GM21367 (cell line): ENCODE measurements at regions not wholly inside any gene's neighbourhood (a gene's known extent, or its start where the extent isn't known, plus 50 kb on each side); places are given as distances from the start of the nearest gene placed in this dataset.

Experiments used
- ATAC-seq: cut with Tn5 transposase; IDR thresholded peaks from one replicate; pipeline ENCODE4 v1.9.1; 2021; ENCODE audit not compliant: unreplicated experiment

DNA sequence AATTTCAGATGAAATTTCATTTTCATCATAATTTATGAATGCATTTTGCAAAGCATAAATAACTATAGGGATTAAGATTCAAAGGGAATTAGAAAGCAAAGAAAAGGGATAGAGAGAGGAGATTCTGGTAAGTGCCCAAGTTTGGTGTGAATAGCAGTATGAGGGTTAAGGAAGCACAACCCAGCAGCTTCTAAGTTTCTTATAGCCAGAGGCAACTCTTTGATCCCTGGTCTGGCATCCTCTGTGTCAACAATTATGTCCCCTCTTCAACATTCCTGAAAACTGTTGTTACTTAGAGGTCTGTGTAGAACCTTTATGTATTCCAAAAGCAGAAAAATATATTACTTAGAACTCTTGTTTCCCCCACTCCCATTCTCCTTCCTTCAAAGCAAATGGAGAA is 171.6 kb upstream of the SATB2 start:
- no peak for ATAC-seq

DNA sequence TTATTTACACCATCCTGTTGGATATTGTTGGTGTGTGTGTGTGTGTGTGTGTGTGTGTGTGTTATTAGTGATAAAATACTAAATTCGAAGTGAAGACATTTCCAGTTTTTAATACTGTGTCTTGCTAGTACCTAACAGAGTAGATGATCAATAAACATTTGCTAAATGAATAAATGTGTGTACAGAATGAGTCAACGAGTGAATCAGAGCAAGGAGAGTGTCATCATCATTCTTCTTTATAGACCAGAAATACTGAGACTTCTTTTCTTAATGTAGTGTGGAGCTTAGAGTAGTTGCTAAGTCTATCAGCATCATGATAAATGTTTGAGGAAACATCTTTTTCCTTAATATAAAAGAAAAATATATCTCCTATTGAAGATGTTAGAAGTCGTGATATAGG is 169.7 kb upstream of the SATB2 start:
- no peak for ATAC-seq

DNA sequence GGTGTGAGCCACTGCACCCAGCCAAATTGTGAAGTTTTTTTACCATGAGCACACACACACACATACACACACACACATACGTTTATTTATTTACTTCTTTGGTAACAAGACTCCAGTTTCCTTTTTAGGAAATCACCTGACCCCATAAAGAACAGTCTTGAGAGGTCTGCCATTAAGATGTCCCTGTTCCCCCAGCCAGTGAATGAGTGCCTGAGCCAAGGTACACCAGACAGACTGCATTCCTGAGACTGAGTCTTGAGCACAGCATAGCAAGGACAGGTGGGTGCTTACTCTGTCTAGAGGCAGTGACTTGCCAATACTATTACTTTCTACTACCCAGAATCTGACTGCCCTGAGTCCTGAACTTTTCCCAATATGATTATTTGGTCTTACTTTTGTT is 167.2 kb upstream of the SATB2 start:
- ATAC-seq, result no peak

DNA sequence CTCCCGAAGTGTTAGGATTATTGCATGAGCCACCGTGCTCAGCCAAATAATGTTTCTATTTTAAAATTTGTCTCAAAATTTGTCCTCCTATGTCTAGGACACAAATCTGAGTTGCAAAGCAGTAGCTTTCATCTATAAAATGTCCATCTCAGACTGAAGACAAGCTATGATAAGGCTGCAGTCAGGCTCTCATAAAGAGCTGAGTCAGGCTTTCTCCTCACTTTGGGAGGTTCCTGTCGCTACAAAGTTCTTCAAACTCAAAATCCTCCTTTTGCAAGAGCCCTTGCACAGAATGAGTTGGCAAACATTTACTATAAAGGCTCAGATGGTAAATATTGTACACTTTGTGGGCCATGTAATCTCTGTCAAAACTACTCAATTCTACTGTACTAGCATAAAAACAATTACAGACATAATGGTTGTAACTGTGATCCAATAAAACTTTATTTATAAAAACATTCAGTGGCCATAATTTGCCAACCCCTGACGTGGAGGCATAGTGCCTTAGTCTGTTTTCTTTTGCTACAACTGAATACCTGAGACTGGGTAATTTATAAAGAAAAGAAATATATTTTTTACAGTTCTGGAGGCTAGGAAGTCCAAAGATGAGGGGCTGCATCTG is 154.9 kb upstream of the SATB2 start:
- ATAC-seq, result no peak

DNA sequence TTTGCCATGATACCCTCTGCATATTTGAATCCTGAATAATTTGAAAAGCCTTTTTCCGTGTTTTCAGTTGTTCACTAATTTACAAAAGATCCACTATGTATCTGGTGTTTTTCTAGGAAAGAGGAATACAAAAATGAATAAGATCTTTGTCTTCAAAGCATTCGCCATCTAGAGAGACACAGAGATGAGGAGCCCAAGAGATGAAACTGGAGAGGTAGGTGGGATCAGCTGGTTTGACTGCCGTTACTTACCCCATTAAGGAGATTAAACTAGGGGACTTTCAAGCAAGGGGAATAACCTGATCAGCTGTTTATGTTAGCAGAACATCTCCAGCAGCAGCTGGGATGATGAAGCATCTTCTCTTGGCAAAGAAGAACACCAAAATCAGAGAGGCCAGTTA is 150.2 kb upstream of the SATB2 start:
- ATAC-seq, result no peak

DNA sequence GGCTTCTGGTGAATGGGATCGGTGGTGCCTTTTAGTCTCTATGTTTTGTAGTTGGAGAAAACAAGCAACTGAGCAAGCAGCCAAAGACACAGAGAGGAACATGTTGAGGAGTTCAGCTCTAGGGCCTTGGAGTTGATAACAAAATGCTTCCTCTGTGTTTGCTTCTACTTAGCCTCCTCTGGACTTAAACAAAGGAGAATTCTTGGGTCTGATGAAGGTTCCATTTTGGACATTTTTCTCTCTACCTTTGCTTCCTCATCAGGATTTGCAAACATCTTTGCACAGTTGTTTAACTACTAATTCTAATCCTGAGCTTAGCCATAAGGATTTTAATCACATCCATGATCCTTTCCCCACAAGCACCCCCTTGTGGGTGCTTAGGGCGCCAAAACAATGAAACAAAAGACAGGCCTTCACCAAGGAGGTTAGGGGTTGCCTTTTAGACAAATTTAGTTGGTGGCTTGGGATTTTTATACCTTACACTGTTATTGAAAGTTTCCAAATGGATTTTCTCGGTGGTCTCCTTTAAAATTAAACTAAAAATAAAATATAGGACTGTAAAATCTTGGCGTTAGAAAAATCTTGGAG is 148.5 kb upstream of the SATB2 start:
- ATAC-seq, result no peak

DNA sequence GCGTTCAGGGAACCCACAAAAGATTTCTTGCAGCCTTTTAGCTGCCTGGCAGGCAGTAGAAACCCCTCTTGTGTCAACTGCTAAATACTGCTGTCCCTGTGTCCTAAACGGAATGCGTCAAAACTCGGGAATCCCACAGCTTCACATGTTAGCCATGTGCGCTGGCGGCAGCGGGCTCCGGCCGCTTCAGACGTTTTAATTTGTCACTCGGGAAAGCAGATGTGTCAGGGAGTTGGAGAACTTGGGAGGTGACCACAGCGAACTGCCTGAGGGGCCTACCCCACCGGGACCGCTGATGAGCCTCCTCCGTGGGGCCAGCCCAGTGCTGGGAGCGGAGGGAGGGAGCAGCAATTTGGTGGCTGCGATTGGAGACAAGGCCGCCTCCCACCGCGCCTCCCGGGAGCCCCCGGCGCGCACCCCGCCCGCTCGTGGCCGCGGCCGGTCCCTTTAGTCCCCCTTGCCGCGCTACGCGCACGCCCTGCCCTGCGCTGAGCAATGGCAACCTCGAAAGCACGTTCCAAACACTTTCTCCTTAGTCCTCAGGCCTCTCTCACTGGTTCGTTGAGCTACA is 146.1 kb upstream of the SATB2 start:
- ATAC-seq, result no peak

DNA sequence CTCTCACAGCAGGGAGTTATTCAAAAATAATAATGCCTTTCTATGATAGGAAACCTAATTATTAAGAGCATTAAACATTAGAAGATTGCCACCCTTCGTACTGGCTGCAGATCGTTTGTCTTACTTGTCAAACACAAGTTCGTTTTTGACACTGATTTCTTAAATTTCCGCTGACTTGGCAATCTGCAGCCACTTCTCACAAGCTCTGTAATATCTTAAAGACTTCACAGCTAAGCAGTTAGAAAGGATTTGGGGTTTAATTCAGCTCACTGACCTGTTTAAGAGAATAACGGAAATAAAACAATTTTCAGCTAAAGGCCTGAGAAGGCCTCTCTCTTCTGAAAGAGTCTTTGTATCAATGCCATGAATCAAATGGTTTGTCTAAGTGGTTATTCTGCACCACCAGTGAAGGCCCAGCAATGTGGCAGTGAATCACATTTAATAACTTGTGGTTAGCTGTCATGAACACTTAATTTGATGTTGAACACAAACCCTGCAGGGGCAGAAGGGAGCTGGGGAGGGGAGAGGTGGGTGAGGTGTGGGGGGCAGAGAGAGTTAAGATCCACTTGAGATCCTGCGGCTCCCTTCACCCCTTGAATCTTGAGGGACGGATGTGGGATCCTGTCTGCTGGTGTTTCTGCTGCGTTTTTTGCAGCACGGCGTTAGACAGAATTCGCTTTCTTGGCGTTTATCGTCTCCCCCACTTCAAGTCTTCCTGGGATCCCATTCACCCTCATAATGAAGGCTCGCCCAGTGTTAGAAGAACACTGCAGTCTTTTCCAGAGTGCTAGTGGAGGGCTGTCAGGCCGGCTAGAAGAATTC is 145.4 kb upstream of the SATB2 start:
- no peak for ATAC-seq

DNA sequence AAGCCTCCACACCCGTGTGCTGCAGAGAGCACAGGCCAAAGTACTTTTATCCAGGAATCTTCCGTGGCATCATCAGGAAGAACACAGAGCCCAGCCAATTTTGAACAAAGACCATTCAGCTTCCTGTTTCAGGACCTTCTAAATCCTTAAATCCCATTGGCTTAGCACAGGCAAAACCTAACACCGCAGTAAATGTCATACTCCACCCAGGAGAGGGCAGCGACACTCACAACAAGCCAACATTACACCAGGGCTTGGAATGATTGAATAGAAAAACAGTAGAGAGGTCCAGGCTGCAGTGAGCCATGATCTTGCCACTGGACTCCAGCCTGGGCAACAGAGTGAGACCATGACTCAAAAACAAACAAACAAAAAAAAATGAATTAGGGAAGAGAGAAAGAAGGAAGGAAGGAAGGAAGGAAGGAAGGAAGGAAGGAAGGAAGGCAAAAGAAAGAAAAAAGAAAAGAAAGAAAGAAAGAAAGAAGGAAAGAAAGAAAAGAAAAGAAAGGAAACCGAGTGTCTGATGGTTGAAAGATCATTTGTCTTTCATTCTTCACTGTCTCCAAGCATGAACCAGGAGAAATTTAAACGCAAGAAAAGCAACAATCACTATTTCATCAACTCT is 144.6 kb upstream of the SATB2 start:
- ATAC-seq, result no peak

DNA sequence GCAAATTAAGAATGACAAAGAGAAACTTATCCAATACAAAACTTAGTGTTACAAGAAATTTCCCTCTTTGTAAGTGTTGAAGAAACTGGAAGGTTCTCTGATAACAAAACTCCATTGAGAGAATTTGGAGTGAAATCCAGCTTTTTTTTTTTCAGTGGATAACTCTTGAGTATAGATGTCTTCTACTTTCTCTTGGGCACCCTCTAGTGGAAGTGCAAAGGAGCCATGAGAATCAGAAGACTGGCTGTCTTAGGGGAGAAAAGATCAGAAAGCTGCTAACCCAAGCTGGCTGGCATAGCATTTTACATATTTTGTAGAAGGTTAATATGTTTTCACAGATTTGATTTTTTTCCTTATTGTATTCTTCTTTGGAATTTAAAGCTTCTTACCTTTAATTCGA is 138.8 kb upstream of the SATB2 start:
- no peak for ATAC-seq

DNA sequence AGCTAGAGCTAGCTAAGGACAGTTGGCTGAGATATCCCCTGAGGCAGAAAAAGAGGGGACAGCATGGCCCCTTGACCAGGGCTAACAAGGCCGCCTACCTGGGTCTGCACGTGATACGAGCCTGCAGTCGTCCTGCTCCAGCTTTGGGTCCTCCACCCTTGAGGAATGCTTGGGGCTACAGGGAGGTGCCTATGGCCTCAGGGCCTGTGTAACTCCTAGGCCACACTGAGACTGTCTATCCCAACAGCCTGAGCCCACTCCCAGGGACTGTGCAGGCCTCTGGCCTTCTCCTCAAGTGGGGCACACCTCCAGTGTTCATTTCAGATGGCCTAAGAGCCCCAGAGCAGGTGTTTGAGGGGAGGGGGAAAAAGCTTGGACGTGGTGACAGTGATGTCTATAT is 136.7 kb upstream of the SATB2 start:
- ATAC-seq, result no peak

DNA sequence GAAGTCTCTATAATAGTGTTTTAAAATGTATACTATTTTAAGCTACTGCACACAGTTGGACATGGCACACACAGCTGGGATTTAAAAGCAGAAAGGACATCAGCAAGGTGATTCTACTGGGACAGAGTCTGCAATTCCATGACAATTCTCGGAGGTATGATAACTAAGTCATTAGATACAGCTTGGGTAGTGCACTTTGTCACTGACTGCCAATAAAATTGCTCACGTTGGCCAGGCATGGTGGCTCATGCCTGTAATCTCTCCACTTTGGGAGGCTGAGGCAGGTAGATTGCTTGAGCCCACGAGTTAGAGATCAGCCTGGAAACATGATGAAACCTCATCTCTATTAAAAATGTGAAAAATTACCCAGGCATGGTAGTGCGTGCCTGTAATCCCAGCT is 134.1 kb upstream of the SATB2 start:
- no peak for ATAC-seq

DNA sequence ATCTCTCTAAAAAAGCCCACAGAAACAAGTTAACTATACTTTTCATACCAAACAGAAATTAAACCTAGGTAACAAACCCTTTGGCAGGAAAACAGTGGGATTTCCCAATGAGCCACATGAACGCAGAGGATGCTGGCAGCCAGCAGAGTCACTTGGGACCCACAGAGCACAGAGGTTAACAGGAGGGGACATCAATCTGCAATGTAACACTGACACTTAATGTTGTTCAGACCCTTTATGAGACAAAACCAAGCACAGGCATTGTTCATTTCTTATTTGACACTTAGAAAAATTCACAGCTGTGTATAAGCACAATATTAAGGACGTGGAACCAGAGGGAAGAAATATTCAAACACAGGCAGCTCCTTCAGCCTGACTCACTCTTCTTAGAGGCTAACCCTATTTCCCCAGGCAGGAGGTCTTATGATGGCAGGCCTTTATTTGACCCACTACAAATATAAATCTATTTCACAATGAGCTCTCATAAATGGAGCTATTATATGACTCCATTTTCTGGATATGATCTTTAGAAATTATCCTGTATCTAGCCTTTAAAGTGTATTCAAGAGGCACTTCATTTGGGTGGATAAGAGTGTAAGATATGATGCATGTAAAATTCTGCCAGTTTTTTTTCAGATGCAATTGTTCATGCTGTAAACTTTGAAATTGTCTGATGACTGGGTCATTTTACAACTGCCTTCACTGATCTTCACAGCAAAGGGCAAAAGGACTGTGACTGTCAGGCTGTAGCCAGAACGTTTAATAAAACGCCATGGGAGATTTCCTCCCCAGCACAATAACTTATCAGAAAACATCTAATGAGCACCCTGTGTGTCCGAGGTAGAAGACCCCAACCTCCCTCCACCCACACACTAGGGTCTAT is 132.8 kb upstream of the SATB2 start:
- ATAC-seq, result no peak

DNA sequence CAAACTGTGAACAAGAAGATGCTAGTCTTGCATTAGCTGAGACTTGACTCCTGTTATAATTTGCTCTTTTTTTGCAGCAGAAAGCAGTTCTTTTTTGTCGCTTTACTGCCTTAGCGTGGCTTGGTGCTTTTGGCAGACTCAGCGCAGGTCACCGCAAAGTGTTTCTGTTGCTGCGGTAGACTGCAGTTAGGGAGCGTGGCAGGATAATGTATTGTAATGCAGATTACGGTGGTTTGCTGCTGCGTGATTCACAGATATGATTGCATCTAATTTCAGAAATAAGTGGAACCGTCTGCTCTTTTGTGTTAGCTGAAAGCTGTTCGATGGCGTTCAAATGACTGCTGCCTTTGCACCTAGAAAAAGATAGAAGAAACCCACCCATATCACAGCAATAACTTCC is 131.6 kb upstream of the SATB2 start:
- ATAC-seq, result no peak

DNA sequence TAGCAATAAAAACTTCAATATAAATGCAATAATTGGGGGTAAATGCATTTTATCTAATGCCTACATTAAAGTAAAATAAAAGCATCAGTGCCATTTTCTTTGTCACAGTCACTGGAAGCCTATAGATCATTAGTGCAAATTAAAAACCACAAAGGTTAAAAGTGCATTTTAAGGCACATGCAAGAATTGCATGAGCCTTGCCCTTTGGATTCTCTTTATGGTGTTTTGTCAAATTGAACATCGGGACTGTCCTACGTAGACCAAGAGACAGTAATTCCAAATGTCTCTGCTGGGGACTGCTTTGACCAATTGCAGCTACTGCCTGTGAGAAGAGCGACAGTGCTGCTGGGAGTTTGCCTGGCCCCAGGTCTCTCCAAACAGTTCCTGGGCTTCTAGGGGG is 130.3 kb upstream of the SATB2 start:
- ATAC-seq, result no peak

DNA sequence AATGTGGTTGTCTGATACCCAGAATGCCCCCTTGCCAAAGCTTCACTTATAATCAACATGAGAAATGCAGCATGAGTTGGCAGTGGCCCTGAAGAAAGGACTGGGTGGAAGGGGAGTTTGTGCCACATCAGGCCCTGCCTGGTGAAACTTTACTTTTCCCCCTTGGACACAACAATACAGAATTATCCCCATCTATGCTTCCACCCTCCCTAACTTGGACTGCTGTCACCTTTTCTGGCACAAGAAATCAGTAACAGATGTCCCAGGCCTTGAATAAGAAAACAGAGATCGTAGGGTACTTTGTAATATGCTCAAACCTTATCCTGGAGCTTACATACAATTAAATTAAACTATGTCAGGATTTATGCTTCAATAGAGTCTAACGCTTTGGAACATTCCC is 128.9 kb upstream of the SATB2 start:
- no peak for ATAC-seq

DNA sequence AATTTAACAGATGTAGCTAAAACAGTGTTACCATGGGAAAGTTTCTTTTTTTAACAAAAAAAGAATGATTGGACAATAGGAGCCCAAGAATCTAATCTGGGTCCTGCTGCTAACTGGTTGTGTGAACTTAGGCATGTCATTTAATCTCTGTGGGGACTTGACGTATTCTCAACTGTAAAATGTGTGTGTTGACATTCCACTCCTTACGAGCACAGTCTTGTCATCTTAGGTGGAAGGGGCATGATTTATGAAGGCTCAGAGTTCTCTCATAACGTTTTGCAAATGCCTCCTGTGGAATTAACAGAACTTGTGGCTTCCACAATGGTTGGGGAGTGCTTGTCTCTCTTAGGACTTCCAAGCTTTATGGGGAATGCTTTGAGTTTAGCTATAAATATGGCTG is 125.9 kb upstream of the SATB2 start:
- ATAC-seq, result no peak

DNA sequence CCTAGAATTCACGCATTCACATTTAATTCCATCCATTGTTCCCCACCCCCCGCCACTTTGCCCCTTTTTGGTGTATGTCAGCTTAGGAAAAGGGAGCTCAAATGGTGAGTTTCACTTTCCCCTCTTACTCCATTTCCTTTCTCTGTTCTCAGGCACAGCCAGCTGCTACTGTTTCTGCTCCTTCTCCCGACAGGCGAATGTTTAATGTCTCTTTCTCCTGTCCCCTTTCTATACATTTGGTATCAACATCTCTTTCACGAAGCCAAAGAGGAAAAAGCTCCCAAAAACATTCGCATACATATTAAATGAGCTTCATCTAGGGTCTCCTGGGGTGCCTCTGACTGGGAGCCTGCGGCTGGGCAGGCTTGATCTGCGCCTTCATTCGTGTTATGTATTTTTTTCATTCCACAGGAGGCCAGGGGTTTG is 124.2 kb upstream of the SATB2 start:
- no peak for ATAC-seq

DNA sequence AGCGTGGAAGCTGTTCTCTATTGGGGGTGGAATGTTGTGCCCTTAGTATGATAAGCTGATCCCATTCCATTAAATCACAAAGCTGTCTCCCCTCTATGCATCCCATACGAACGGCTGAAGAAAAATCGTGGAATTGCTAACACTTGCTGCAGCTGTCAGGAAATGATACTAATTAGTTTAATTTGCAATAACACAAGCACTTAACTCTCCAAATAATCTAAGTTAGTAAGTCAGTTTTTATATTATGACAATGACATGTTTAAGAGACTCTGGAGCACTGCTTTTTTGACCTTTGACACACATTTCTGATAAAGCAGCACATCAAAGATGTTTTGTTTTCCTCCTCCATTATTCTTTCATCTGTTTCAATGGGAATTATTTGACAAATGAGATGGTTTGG is 123.7 kb upstream of the SATB2 start:
- ATAC-seq, result no peak

DNA sequence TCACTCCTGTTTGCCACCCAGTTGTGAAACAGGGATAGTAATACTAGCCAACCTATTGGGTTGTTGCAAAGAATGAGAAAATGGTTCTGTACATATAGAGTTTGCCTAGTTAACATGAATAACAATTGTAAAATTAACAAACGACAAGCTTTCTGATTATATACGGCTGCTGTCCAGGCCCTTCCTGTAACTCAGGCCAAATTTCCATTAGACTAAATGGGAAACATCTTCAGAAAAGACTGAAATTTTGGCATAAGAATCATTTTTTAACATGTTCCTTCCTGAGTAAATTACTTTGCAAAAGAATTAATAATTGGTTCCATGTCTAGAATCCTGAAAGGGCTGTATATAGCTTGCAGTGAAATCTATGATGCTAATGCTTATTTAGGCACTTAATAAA is 117.7 kb upstream of the SATB2 start:
- ATAC-seq, result no peak

DNA sequence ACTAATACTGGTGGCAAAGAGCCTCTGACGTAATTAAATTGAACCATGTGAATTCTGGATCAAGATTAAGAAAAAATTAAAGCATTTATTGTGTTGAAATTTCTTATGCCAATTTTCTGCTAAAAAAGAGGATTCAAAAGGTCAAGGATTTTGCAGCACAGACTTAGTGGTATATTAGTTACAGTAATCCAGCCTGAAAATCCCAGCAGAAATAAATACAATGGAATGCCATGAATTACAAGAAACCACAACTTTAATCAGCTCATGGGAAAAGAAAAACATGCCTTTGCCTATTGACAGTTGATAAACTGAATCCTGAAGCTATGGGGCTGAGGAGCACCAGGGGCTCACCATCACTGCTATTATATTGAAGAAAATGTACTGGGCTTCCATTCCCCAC is 114.8 kb upstream of the SATB2 start:
- ATAC-seq, result no peak
